SJSA1 (cell line): ENCODE measurements at regions not wholly inside any gene's neighbourhood (a gene's known extent, or its start where the extent isn't known, plus 50 kb on each side); places are given as distances from the start of the nearest gene placed in this dataset.
"Not testable (repeated sequence)": the region's sequence is repeated elsewhere in the genome, so short reads cannot be mapped to it uniquely, and the experiment has no call there.

Experiments
- DNase-seq, 2 experiments: peaks; one replicate each; pipeline ENCODE4 v3.0.0-alpha.2; 2015 to 2020; ENCODE audit warnings: low spot score in 2 of 2, low read depth in 1 of 2
- H3K27ac ChIP-seq: fragments of 250-450 bp; sonication (Bioruptor Pico); 2 replicates; pipeline ENCODE4 v1.5.1; 2020; ENCODE audit warnings: mild to moderate bottlenecking, moderate library complexity
- H3K27me3 ChIP-seq: fragments of 250-450 bp; sonication (Bioruptor Pico); replicated peaks from 2 replicates; pipeline ENCODE4 v1.5.1; 2020; ENCODE audit warnings: mild to moderate bottlenecking, moderate library complexity
- H3K36me3 ChIP-seq: fragments of 250-450 bp; sonication (Bioruptor Pico); 2 replicates; pipeline ENCODE4 v1.5.1; 2020; ENCODE audit warnings: mild to moderate bottlenecking
- H3K4me1 ChIP-seq: fragments of 250-450 bp; sonication (Bioruptor Pico); replicated peaks from 2 replicates; pipeline ENCODE4 v1.6.1; 2021; ENCODE audit warnings: mild to moderate bottlenecking
- H3K4me3 ChIP-seq: fragments of 250-450 bp; sonication (Bioruptor Pico); 2 replicates; pipeline ENCODE4 v1.5.1; 2020; ENCODE audit warnings: mild to moderate bottlenecking
- H3K9me3 ChIP-seq: fragments of 250-450 bp; sonication (Bioruptor Pico); replicated peaks from 2 replicates; pipeline ENCODE4 v1.5.1; 2020; ENCODE audit warnings: mild to moderate bottlenecking

GRCh38 chrX:98071331-98071730 lies 1187.6 kb downstream of the RPA4 start:
- Histone ChIP-seq H3K36me3 (no peaks in the 10 kb centered on the region), H3K27me3 (no peaks in the 10 kb centered on the region), H3K27ac (no peak overlapping the region), H3K9me3 (no peaks in the 10 kb centered on the region), H3K4me3 (no peak overlapping the region), H3K4me1 (no peaks in the 10 kb centered on the region)
- DNase-seq, result no peak

- Histone ChIP-seq H3K36me3 (no peaks in the 10 kb centered on the region), H3K4me3 (no peak overlapping the region), H3K27ac (no peak overlapping the region), H3K4me1 (no peaks in the 10 kb centered on the region), H3K27me3 (no peaks in the 10 kb centered on the region), H3K9me3 (no peaks in the 10 kb centered on the region)
- DNase-seq, result no peak
Observed at GRCh38 chrX:98077440-98077839, 1193.7 kb downstream of the RPA4 start.

- Histone ChIP-seq H3K4me3 (no peak overlapping the region), H3K4me1 (no peaks in the 10 kb centered on the region), H3K27ac (no peak overlapping the region), H3K9me3 (no peaks in the 10 kb centered on the region), H3K27me3 (no peaks in the 10 kb centered on the region), H3K36me3 (no peaks in the 10 kb centered on the region)
- no peak for DNase-seq
Observed at GRCh38 chrX:98111684-98112083, 1228.0 kb downstream of the RPA4 start.

- H3K4me3 ChIP-seq, result no peak overlapping the region
- H3K9me3 ChIP-seq, result no peaks in the 10 kb centered on the region
- H3K27me3 ChIP-seq, result no peaks in the 10 kb centered on the region
- no peak overlapping the region for H3K27ac ChIP-seq
- DNase-seq, result no peak
- no peaks in the 10 kb centered on the region for H3K4me1 ChIP-seq
- no peaks in the 10 kb centered on the region for H3K36me3 ChIP-seq
Observed at GRCh38 chrX:98114021-98114420, 1230.3 kb downstream of the RPA4 start.

GRCh38 chrX:98141466-98141865 lies 1257.8 kb downstream of the RPA4 start:
- no peaks in the 10 kb centered on the region for H3K36me3 ChIP-seq
- H3K4me1 ChIP-seq, result no peaks in the 10 kb centered on the region
- no peak overlapping the region for H3K27ac ChIP-seq

GRCh38 chrX:98191003-98191402 lies 1307.3 kb downstream of the RPA4 start:
- no peaks in the 10 kb centered on the region for H3K36me3 ChIP-seq
- no peaks in the 10 kb centered on the region for H3K9me3 ChIP-seq
- no peaks in the 10 kb centered on the region for H3K4me1 ChIP-seq
- H3K4me3 ChIP-seq, result no peak overlapping the region
- DNase-seq, result no peak
- H3K27me3 ChIP-seq, result no peaks in the 10 kb centered on the region
- H3K27ac ChIP-seq, result no peak overlapping the region

More at GRCh38 chrX:98141466-98141865, 1257.8 kb downstream of the RPA4 start:
- Histone ChIP-seq H3K27me3 (no peaks in the 10 kb centered on the region), H3K4me3 (no peak overlapping the region), H3K9me3 (no peaks in the 10 kb centered on the region)
- no peak for DNase-seq

- no peak for DNase-seq
- Histone ChIP-seq H3K36me3 (no peaks in the 10 kb centered on the region), H3K9me3 (no peaks in the 10 kb centered on the region), H3K4me1 (no peaks in the 10 kb centered on the region), H3K27ac (no peak overlapping the region), H3K4me3 (no peak overlapping the region), H3K27me3 (no peaks in the 10 kb centered on the region)
Observed at GRCh38 chrX:98194036-98194435, 1310.3 kb downstream of the RPA4 start.

GRCh38 chrX:98203800-98204199 lies 1320.1 kb downstream of the RPA4 start:
- DNase-seq, result no peak
- Histone ChIP-seq H3K36me3 (no peaks in the 10 kb centered on the region), H3K9me3 (no peaks in the 10 kb centered on the region), H3K4me1 (no peaks in the 10 kb centered on the region), H3K27ac (no peak overlapping the region), H3K4me3 (no peak overlapping the region), H3K27me3 (no peaks in the 10 kb centered on the region)

GRCh38 chrX:98207947-98208346 lies 1324.2 kb downstream of the RPA4 start:
- no peaks in the 10 kb centered on the region for H3K27me3 ChIP-seq
- H3K36me3 ChIP-seq, result no peaks in the 10 kb centered on the region
- no peaks in the 10 kb centered on the region for H3K4me1 ChIP-seq
- no peak overlapping the region for H3K27ac ChIP-seq
- no peaks in the 10 kb centered on the region for H3K9me3 ChIP-seq
- DNase-seq, result no peak
- H3K4me3 ChIP-seq, result no peak overlapping the region

- no peaks in the 10 kb centered on the region for H3K4me1 ChIP-seq
- DNase-seq, result no peak
- H3K4me3 ChIP-seq, result no peak overlapping the region
Observed at GRCh38 chrX:98231003-98231402, 1347.3 kb downstream of the RPA4 start.

GRCh38 chrX:98240061-98240460 lies 1356.4 kb downstream of the RPA4 start:
- H3K4me1 ChIP-seq, H3K4me3 ChIP-seq, H3K9me3 ChIP-seq, H3K27ac ChIP-seq, H3K36me3 ChIP-seq, H3K27me3 ChIP-seq, DNase-seq: not testable (repeated sequence)

More at GRCh38 chrX:98231003-98231402, 1347.3 kb downstream of the RPA4 start:
- H3K27me3 ChIP-seq, result no peaks in the 10 kb centered on the region
- no peaks in the 10 kb centered on the region for H3K9me3 ChIP-seq
- H3K27ac ChIP-seq, result no peak overlapping the region
- H3K36me3 ChIP-seq, result no peaks in the 10 kb centered on the region

GRCh38 chrX:98263135-98263534 lies 1379.4 kb downstream of the RPA4 start:
- H3K27me3 ChIP-seq, result no peaks in the 10 kb centered on the region
- H3K4me3 ChIP-seq, result no peak overlapping the region
- no peaks in the 10 kb centered on the region for H3K4me1 ChIP-seq
- DNase-seq, result no peak
- H3K36me3 ChIP-seq, result no peaks in the 10 kb centered on the region
- H3K9me3 ChIP-seq, result no peaks in the 10 kb centered on the region
- H3K27ac ChIP-seq, result no peak overlapping the region

GRCh38 chrX:98289726-98290125 lies 1406.0 kb downstream of the RPA4 start:
- Histone ChIP-seq H3K9me3 (no peaks in the 10 kb centered on the region), H3K4me3 (no peak overlapping the region), H3K27me3 (no peaks in the 10 kb centered on the region), H3K27ac (no peak overlapping the region), H3K4me1 (no peaks in the 10 kb centered on the region), H3K36me3 (no peaks in the 10 kb centered on the region)
- no peak for DNase-seq

- Histone ChIP-seq H3K4me3 (no peak overlapping the region), H3K27ac (no peak overlapping the region), H3K9me3 (no peaks in the 10 kb centered on the region), H3K27me3 (no peaks in the 10 kb centered on the region), H3K36me3 (no peaks in the 10 kb centered on the region), H3K4me1 (no peaks in the 10 kb centered on the region)
- no peak for DNase-seq
Observed at GRCh38 chrX:98294310-98294709, 1410.6 kb downstream of the RPA4 start.

GRCh38 chrX:98296129-98296528 lies 1412.4 kb downstream of the RPA4 start:
- Histone ChIP-seq H3K4me1 (no peaks in the 10 kb centered on the region), H3K27ac (no peak overlapping the region), H3K9me3 (no peaks in the 10 kb centered on the region), H3K36me3 (no peaks in the 10 kb centered on the region), H3K4me3 (no peak overlapping the region), H3K27me3 (no peaks in the 10 kb centered on the region)
- no peak for DNase-seq
